Spleen (tissue), 11 donors: ENCODE measurements at regions not wholly inside any gene's neighbourhood (a gene's known extent, or its start where the extent isn't known, plus 50 kb on each side); places are given as distances from the start of the nearest gene placed in this dataset.
"Not testable (repeated sequence)": the region's sequence is repeated elsewhere in the genome, so short reads cannot be mapped to it uniquely, and the experiment has no call there.

Experiments
- DNase-seq: peaks from one replicate; pipeline ENCODE4 v3.0.0-alpha.2; 2020
- H3K27ac ChIP-seq, 8 donors: fragments of 200-600 bp; sonication (generic) in 7 of 8; 1 replicate in 4 of 8; 2 replicates in 4 of 8; pipeline versions ENCODE4 v1.5.0 to v1.8.0; 2016 to 2021; ENCODE audit warnings: inconsistent platforms in 4 of 8, mild to moderate bottlenecking in 4 of 8, moderate library complexity in 1 of 8
- H3K27me3 ChIP-seq, 7 donors: fragments of 200-600 bp; sonication (generic) in 6 of 7; replicated peaks in 1 of 7; 1 replicate in 4 of 7; 2 replicates in 3 of 7; pipeline versions ENCODE4 v1.5.0 to v1.8.0; 2016 to 2021; ENCODE audit warnings: inconsistent platforms in 3 of 7, mild to moderate bottlenecking in 1 of 7
- H3K36me3 ChIP-seq, 6 donors: fragments of 200-600 bp; sonication (generic) in 5 of 6; 1 replicate in 4 of 6; 2 replicates in 2 of 6; pipeline versions ENCODE4 v1.5.0 to v1.8.0; 2016 to 2021; ENCODE audit warnings: inconsistent platforms in 2 of 6
- H3K4me1 ChIP-seq, 6 donors: fragments of 200-600 bp; sonication (generic) in 5 of 6; 1 replicate in 3 of 6; 2 replicates in 3 of 6; pipeline versions ENCODE4 v1.5.0 to v1.8.0; 2016 to 2021; ENCODE audit warnings: inconsistent platforms in 3 of 6
- H3K4me3 ChIP-seq, 8 donors: fragments of 200-600 bp; sonication (generic) in 7 of 8; 1 replicate in 4 of 8; 2 replicates in 4 of 8; pipeline versions ENCODE4 v1.5.0 to v1.8.0; 2016 to 2021; ENCODE audit warnings: inconsistent platforms in 4 of 8, mild to moderate bottlenecking in 4 of 8, moderate library complexity in 2 of 8
- H3K9me3 ChIP-seq, 8 donors: fragments of 200-600 bp; sonication (generic) in 7 of 8; 1 replicate in 4 of 8; 2 replicates in 4 of 8; pipeline versions ENCODE4 v1.5.0 to v1.8.0; 2016 to 2021; ENCODE audit warnings: inconsistent platforms in 4 of 8
- CTCF ChIP-seq, 11 experiments: fragments of 200-600 bp in 7 of 11; fragments of 450-650 bp in 4 of 11; sonication (generic) in 4 of 11; IDR thresholded peaks in 8 of 11; conservative IDR thresholded peaks in 3 of 11; 1 replicate in 7 of 11; 2 replicates in 4 of 11; pipeline versions ENCODE4 v1.4.0 to v1.8.0; 2016 to 2021; ENCODE audit warnings: antibody characterized with exemption in 11 of 11, inconsistent platforms in 4 of 11, mild to moderate bottlenecking in 1 of 11
- POLR2A ChIP-seq, 3 donors: fragments of 450-650 bp; IDR thresholded peaks; one replicate each; pipeline ENCODE4 v1.5.1; 2017; ENCODE audit warnings: antibody characterized with exemption in 3 of 3, mild to moderate bottlenecking in 1 of 3
- POLR2AphosphoS5 ChIP-seq, 3 donors: sonication (generic); formaldehyde crosslinking; IDR thresholded peaks; one replicate each; pipeline ENCODE4 v1.5.1; 2017; ENCODE audit warnings: antibody characterized with exemption in 3 of 3
- WGBS, 5 donors: extraction: QIAGEN DNeasy Blood & Tissue Kit in 3 of 5; methylation state at CpG; one replicate each; pipeline versions ENCODE4 v1.1.5 to v1.1.7; 2013 to 2018; 5-methylcytosine and 5-hydroxymethylcytosine counted together
- intact Hi-C: fragments of 100-400 bp; cut with DNase I; formaldehyde crosslinking; loops from one replicate; pipeline ENCODE4 v1.15.0; 2023; ENCODE audit warnings: low total_unique reads
- donor health status: healthy with polysubstance abuse.
- donor health status: DM: no; HTN: no; CAD: no; lungs with moderate emphysema.
- donor health status: DM: no; HTN: no; CAD: no.
- donor health status: Bipolar disorder and iron deficiency.
- donor health status: healthy.
- donor health status: DM: no; HTN: no; CAD: no.
- donor health status: DM: yes; HTN: yes; CAD: no.

- Histone ChIP-seq H3K27me3 (no peaks in the 10 kb centered on the region), H3K9me3 (peaks cover 0 to 80% (median 48%) of the 10 kb centered on the region in 8 donors), H3K36me3 (no peaks in the 10 kb centered on the region), H3K27ac (no peak overlapping the region), H3K4me3 (no peak overlapping the region), H3K4me1 (no peaks in the 10 kb centered on the region)
- intact Hi-C loops, result no loop called here
- no peak for DNase-seq
- 70 to 87% (median 76%) methylated on average over 6 of the region's 6 CpGs for WGBS, 5 donors
- TF ChIP-seq POLR2AphosphoS5 (IDR thresholded peaks at IDR 0.05), result no peak
- TF ChIP-seq CTCF (IDR thresholded peaks at IDR 0.05 in 8 of 11, conservative IDR thresholded peaks at IDR 0.05 in 3 of 11), result no peak
- TF ChIP-seq POLR2A (IDR thresholded peaks at IDR 0.05), result no peak
Observed at GRCh38 chr15:95202569-95203349, 971.4 kb downstream of the MCTP2 start.

GRCh38 chr15:95205077-95205476 lies 973.7 kb downstream of the MCTP2 start:
- intact Hi-C loops, result no loop called here
- Histone ChIP-seq H3K36me3 (no peaks in the 10 kb centered on the region), H3K27me3 (no peaks in the 10 kb centered on the region), H3K9me3 (peaks cover 0 to 79% (median 44%) of the 10 kb centered on the region in 8 donors), H3K27ac (no peak overlapping the region), H3K4me3 (no peak overlapping the region), H3K4me1 (no peaks in the 10 kb centered on the region)
- no peak for DNase-seq
- TF ChIP-seq POLR2AphosphoS5 (IDR thresholded peaks at IDR 0.05) (no peak), POLR2A (IDR thresholded peaks at IDR 0.05) (no peak), CTCF (IDR thresholded peaks at IDR 0.05 in 8 of 11, conservative IDR thresholded peaks at IDR 0.05 in 3 of 11) (no peak)

- H3K4me1 ChIP-seq, DNase-seq, intact Hi-C loops, H3K4me3 ChIP-seq, H3K27me3 ChIP-seq, H3K27ac ChIP-seq, H3K36me3 ChIP-seq: not testable (repeated sequence)
- peaks cover 0 to 72% (median 37%) of the 10 kb centered on the region in 8 donors for H3K9me3 ChIP-seq
- WGBS, 5 donors, result 79 to 95% (median 89%) methylated on average over 3 of the region's 3 CpGs
Observed at GRCh38 chr15:95205830-95206229, 974.5 kb downstream of the MCTP2 start.

GRCh38 chr15:95208071-95208470 lies 976.7 kb downstream of the MCTP2 start:
- Histone ChIP-seq H3K36me3 (no peaks in the 10 kb centered on the region), H3K9me3 (peaks cover 0 to 62% (median 37%) of the 10 kb centered on the region in 8 donors), H3K4me3 (no peak overlapping the region), H3K27me3 (no peaks in the 10 kb centered on the region), H3K4me1 (no peaks in the 10 kb centered on the region), H3K27ac (no peak overlapping the region)
- intact Hi-C loops, result no loop called here
- WGBS, 5 donors, result 78 to 90% (median 80%) methylated on average over 4 of the region's 4 CpGs
- TF ChIP-seq CTCF (IDR thresholded peaks at IDR 0.05 in 8 of 11, conservative IDR thresholded peaks at IDR 0.05 in 3 of 11), result no peak
- TF ChIP-seq POLR2A (IDR thresholded peaks at IDR 0.05), result no peak
- no peak for TF ChIP-seq POLR2AphosphoS5 (IDR thresholded peaks at IDR 0.05)
- DNase-seq, result no peak
